Mucosa of descending colon (tissue), 3 donors: ENCODE measurements at regions not wholly inside any gene's neighbourhood (a gene's known extent, or its start where the extent isn't known, plus 50 kb on each side); places are given as distances from the start of the nearest gene placed in this dataset.

Experiments used
- ATAC-seq: fragments of 200-7000 bp; cut with Tn5 transposase; one replicate; pipeline ENCODE4 v1.9.1; 2020; ENCODE audit warnings: mild to moderate bottlenecking, moderate library complexity
- DNase-seq, 3 donors: peaks; one replicate each; pipeline ENCODE4 v3.0.0-alpha.2; 2020
- H3K36me3 ChIP-seq: fragments of 200-600 bp; one replicate; pipeline ENCODE4 v1.8.0; 2021; ENCODE audit warnings: low read depth, mild to moderate bottlenecking
- H3K4me1 ChIP-seq: fragments of 200-600 bp; one replicate; pipeline ENCODE4 v1.8.0; 2021; ENCODE audit warnings: low read depth, mild to moderate bottlenecking
- H3K4me3 ChIP-seq: fragments of 200-600 bp; one replicate; pipeline ENCODE4 v1.8.0; 2021; ENCODE audit warnings: mild to moderate bottlenecking
- H3K9me3 ChIP-seq: fragments of 200-600 bp; one replicate; pipeline ENCODE4 v1.8.0; 2021; ENCODE audit warnings: mild to moderate bottlenecking
- intact Hi-C, 2 donors: fragments of 100-400 bp; cut with DNase I in 1 of 2; cut with micrococcal nuclease in 1 of 2; formaldehyde crosslinking; loops; one replicate each; pipeline versions ENCODE4 v1.11.0 to v1.11.1; 2022; cut with DNase I, micrococcal nuclease
- TF ChIP-seq, protein P1 (sequence below): fragments of 200-600 bp; IDR thresholded peaks from one replicate; pipeline ENCODE4 v1.8.0; 2022; ENCODE audit warnings: antibody characterized with exemption, mild to moderate bottlenecking
- donor health status: DM: no; HTN: no; CAD: no; lungs with moderate emphysema.
- donor health status: DM: no; HTN: no; CAD: no.
- donor health status: DM: no; HTN: yes; CAD: no.

DNA sequence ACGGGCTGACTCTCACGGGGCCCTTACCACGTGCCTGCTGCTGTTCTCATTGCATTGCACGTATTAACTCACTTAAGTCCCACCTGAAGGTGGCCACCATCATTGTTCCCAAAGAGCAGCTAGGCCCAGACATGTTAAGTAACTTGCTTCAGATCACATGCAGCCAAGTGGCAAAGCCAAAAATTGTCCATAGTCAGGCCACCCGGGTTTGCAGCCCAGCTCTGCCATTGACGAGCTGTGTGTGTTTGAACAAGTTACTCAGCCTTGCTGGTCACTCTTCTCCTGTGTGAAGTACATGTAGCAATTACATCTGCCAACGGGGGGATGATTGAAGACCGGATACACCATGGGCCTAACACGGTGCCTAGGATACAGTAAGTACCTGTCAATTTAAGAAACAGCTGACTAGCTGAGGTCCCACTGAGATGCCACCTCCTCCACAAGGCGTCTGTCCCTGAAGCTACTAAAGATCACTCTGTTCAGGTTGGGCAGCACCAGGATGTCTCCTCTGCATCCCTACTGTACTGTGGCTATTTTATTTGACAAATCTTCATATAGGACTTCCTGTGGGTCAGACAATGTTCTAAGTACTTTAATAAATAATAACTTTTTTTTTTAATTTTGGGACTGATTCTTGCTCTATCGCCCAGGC is 154.2 kb upstream of the MYCN start:
- no peak for ATAC-seq
- TF ChIP-seq, protein P1, sequence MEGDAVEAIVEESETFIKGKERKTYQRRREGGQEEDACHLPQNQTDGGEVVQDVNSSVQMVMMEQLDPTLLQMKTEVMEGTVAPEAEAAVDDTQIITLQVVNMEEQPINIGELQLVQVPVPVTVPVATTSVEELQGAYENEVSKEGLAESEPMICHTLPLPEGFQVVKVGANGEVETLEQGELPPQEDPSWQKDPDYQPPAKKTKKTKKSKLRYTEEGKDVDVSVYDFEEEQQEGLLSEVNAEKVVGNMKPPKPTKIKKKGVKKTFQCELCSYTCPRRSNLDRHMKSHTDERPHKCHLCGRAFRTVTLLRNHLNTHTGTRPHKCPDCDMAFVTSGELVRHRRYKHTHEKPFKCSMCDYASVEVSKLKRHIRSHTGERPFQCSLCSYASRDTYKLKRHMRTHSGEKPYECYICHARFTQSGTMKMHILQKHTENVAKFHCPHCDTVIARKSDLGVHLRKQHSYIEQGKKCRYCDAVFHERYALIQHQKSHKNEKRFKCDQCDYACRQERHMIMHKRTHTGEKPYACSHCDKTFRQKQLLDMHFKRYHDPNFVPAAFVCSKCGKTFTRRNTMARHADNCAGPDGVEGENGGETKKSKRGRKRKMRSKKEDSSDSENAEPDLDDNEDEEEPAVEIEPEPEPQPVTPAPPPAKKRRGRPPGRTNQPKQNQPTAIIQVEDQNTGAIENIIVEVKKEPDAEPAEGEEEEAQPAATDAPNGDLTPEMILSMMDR = no peak
- intact Hi-C loops = no loop called here

GRCh38 chr2:15786901-15787300 is 153.4 kb upstream of the MYCN start:
- Histone ChIP-seq H3K4me3 (no peak overlapping the region), H3K9me3 (no peaks in the 10 kb centered on the region), H3K4me1 (no peaks in the 10 kb centered on the region), H3K36me3 (no peaks in the 10 kb centered on the region)
- DNase-seq = no peak
- no peak for ATAC-seq
- TF ChIP-seq, protein P1 = no peak
- intact Hi-C loops = no loop called here

More for the DNA sequence above, 154.2 kb upstream of the MYCN start:
- no peaks in the 10 kb centered on the region for H3K4me1 ChIP-seq
- no peaks in the 10 kb centered on the region for H3K36me3 ChIP-seq
- H3K4me3 ChIP-seq = no peak overlapping the region
- DNase-seq = no peak
- no peaks in the 10 kb centered on the region for H3K9me3 ChIP-seq

- no peak for DNase-seq
- Histone ChIP-seq H3K36me3 (no peaks in the 10 kb centered on the region), H3K4me3 (no peak overlapping the region), H3K4me1 (no peaks in the 10 kb centered on the region), H3K9me3 (no peaks in the 10 kb centered on the region)
- intact Hi-C loops = no loop called here
- no peak for ATAC-seq
- TF ChIP-seq, protein P1 = no peak
These were observed 152.6 kb upstream of the MYCN start for GRCh38 chr2:15787535-15788454.

GRCh38 chr2:15788455-15788829 is 151.9 kb upstream of the MYCN start:
- TF ChIP-seq, protein P1 = no peak
- no peak for DNase-seq
- Histone ChIP-seq H3K4me3 (no peak overlapping the region), H3K9me3 (no peaks in the 10 kb centered on the region), H3K4me1 (no peaks in the 10 kb centered on the region), H3K36me3 (no peaks in the 10 kb centered on the region)
- no peak for ATAC-seq
- intact Hi-C loops = no loop called here

DNA sequence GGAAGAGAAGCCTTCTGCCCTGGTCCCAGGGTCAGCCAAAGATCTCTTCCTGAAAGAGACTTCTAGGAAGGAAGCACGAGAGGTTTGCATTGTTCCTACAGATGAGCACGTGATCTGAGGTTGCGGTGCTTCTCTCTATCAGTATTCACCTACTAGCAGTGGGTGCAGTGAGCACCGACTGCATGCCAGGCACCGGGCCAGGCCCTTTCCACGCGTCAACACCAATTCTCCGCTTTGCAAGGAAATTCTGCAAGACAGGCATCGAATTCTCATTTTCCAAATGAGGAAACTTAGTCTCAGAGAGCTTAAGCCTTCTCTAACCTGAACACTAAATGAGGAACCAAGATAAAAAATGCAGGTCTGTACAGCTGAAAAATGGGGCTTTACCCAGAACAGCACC is 151.5 kb upstream of the MYCN start:
- no peaks in the 10 kb centered on the region for H3K4me1 ChIP-seq
- H3K9me3 ChIP-seq = no peaks in the 10 kb centered on the region
- H3K36me3 ChIP-seq = no peaks in the 10 kb centered on the region

More for the DNA sequence above, 151.5 kb upstream of the MYCN start:
- TF ChIP-seq, protein P1 = no peak
- no peak overlapping the region for H3K4me3 ChIP-seq
- DNase-seq (no peak), ATAC-seq (no peak)
- intact Hi-C loops = no loop called here
